ENCODE measurements at regions not wholly inside any gene's neighbourhood (a gene's known extent, or its start where the extent isn't known, plus 50 kb on each side); places are given as distances from the start of the nearest gene placed in this dataset.

DNA sequence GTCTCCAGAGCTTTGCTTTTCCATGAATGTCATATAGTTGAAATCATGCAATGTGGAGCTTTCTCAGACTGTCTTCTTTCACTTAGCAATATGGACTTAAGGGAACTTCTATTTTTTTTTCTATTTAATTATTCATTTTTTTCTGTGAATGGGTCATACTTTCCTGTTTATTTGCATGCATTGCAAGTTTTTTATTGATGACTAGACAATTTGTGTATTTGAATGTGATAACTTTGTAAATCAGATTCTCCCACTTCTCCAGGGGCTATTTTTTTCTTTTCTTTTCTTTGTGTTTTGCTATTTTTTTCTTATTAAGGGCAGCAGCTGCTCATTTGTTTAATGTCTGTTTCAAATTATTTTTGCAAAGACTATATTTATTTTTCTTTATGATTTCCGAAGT is 1019.8 kb upstream of the ATXN7L3B start:
- TF ChIP-seq, protein P1, sequence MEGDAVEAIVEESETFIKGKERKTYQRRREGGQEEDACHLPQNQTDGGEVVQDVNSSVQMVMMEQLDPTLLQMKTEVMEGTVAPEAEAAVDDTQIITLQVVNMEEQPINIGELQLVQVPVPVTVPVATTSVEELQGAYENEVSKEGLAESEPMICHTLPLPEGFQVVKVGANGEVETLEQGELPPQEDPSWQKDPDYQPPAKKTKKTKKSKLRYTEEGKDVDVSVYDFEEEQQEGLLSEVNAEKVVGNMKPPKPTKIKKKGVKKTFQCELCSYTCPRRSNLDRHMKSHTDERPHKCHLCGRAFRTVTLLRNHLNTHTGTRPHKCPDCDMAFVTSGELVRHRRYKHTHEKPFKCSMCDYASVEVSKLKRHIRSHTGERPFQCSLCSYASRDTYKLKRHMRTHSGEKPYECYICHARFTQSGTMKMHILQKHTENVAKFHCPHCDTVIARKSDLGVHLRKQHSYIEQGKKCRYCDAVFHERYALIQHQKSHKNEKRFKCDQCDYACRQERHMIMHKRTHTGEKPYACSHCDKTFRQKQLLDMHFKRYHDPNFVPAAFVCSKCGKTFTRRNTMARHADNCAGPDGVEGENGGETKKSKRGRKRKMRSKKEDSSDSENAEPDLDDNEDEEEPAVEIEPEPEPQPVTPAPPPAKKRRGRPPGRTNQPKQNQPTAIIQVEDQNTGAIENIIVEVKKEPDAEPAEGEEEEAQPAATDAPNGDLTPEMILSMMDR (conservative IDR thresholded peaks at IDR 0.05; ENCODE audit: low read depth, low read length): no peak
- TF ChIP-seq EZH2 (IDR thresholded peaks at IDR 0.05; ENCODE audit: borderline replicate concordance, low read depth, low read length, poor library complexity, severe bottlenecking): no peak

Measured in A673 (cell line).